ENCODE measurements at regions not wholly inside any gene's neighbourhood (a gene's known extent, or its start where the extent isn't known, plus 50 kb on each side); places are given as distances from the start of the nearest gene placed in this dataset.

GRCh38 chr16:64149756-64150155 is 972.1 kb downstream of the CDH11 start:
- Histone ChIP-seq H3K4me1 (no peaks in the 10 kb centered on the region), H3K36me3 (ENCODE audit: low read depth, missing control alignments) (no peaks in the 10 kb centered on the region), H3K9me3 (no peaks in the 10 kb centered on the region), H3K27ac (no peak overlapping the region), H3K4me3 (no peak overlapping the region), H3K27me3 (no peaks in the 10 kb centered on the region)
- TF ChIP-seq CTCF (IDR thresholded peaks at IDR 0.05), result no peak
- DNase-seq, result no peak
- 79 to 82% methylated on average over 2 of the region's 2 CpGs for WGBS, 2 donors
- intact Hi-C loops (cut with DNase I; ENCODE audit: low total_unique reads), result no loop called here

GRCh38 chr16:64148356-64148755 is 973.5 kb downstream of the CDH11 start:
- TF ChIP-seq POLR2A (IDR thresholded peaks at IDR 0.05), result no peak
- TF ChIP-seq CTCF (IDR thresholded peaks at IDR 0.05), result no peak
- Histone ChIP-seq H3K27ac (no peak overlapping the region), H3K4me1 (no peaks in the 10 kb centered on the region), H3K4me3 (no peak overlapping the region), H3K36me3 (ENCODE audit: low read depth, missing control alignments) (no peaks in the 10 kb centered on the region), H3K27me3 (no peaks in the 10 kb centered on the region), H3K9me3 (no peaks in the 10 kb centered on the region)
- 92 to 96% methylated on average over 1 of the region's 1 CpG for WGBS, 2 donors
- no peak for DNase-seq
- intact Hi-C loops (cut with DNase I; ENCODE audit: low total_unique reads), result no loop called here

DNA sequence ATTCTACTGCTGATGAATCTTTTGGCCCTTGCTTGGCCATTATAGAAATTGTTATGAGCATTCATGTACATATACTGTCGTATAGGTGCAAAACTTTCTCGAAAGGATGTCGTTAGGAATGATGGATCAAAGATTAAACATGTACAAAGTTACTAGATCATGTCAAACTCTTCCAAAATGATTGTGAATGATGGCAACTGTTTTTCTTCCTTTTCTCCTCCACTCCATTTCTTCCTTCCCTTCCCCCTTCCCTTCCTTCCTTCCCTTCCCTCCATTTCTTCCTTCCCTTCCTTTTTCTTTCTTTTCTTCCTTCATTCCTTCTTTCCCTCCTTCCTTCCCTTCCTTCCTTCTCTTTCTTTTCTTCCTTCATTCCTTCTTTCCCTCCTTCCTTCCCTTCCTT is 973.9 kb downstream of the CDH11 start:
- 84 to 88% methylated on average over 3 of the region's 3 CpGs for WGBS, 2 donors
- Histone ChIP-seq H3K27ac (no peak overlapping the region), H3K4me1 (no peaks in the 10 kb centered on the region), H3K27me3 (no peaks in the 10 kb centered on the region), H3K36me3 (ENCODE audit: low read depth, missing control alignments) (no peaks in the 10 kb centered on the region), H3K9me3 (no peaks in the 10 kb centered on the region), H3K4me3 (no peak overlapping the region)
- intact Hi-C loops (cut with DNase I; ENCODE audit: low total_unique reads), result no loop called here
- TF ChIP-seq CTCF (IDR thresholded peaks at IDR 0.05), result no peak
- no peak for TF ChIP-seq POLR2A (IDR thresholded peaks at IDR 0.05)
- DNase-seq, result no peak

DNA sequence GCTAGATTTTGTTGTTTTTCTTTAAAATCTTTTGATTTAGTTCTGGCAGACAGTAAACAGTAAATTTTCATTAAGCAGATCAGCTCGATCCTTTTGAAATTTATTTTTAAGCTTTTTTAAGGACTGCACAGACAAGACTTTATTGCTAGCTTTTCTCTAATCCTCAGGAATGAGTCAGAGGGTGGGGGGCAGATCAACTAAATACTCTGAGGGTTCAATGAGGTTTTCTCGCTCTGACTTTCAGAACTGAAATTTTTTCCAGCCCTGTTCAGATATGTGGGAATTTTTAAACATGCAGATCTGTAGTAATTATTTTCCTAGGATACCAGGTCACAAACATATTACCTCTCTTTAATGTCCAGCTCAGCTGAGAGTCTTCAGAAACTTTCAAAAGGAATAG is 977.2 kb downstream of the CDH11 start:
- DNase-seq, result no peak
- Histone ChIP-seq H3K36me3 (ENCODE audit: low read depth, missing control alignments) (no peaks in the 10 kb centered on the region), H3K4me3 (no peak overlapping the region), H3K27me3 (no peaks in the 10 kb centered on the region), H3K9me3 (no peaks in the 10 kb centered on the region), H3K4me1 (no peaks in the 10 kb centered on the region), H3K27ac (no peak overlapping the region)
- WGBS, 2 donors, result 55 to 58% methylated on average over 2 of the region's 2 CpGs
- intact Hi-C loops (cut with DNase I; ENCODE audit: low total_unique reads), result no loop called here
- no peak for TF ChIP-seq POLR2A (IDR thresholded peaks at IDR 0.05)
- TF ChIP-seq CTCF (IDR thresholded peaks at IDR 0.05), result no peak

DNA sequence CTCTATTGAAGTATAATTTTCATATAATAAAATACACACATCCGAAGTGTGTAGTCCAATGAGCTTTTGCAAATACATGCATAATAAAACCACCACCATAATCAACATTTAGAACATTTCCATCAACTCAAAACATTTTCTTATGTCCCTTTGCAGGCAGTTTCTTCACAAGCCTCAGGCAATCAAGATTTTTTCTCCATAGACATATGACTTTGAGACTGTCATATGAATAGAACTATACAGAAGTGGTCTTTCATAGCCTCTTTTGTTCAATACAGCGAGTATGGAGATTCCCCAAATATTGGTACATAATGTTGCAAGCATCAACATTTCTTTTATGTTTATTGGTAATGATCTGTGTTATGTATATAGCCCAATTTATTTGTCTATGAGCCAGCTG is 983.2 kb downstream of the CDH11 start:
- Histone ChIP-seq H3K9me3 (no peaks in the 10 kb centered on the region), H3K36me3 (ENCODE audit: low read depth, missing control alignments) (no peaks in the 10 kb centered on the region), H3K27me3 (no peaks in the 10 kb centered on the region), H3K4me3 (no peak overlapping the region), H3K4me1 (no peaks in the 10 kb centered on the region), H3K27ac (no peak overlapping the region)
- no peak for TF ChIP-seq POLR2A (IDR thresholded peaks at IDR 0.05)
- TF ChIP-seq CTCF (IDR thresholded peaks at IDR 0.05), result no peak
- DNase-seq, result no peak
- intact Hi-C loops (cut with DNase I; ENCODE audit: low total_unique reads), result no loop called here
- 86 to 89% methylated on average over 2 of the region's 2 CpGs for WGBS, 2 donors

All from testis (tissue), 2 donors.